Psoas muscle (tissue), 7 donors: ENCODE measurements at regions not wholly inside any gene's neighbourhood (a gene's known extent, or its start where the extent isn't known, plus 50 kb on each side); places are given as distances from the start of the nearest gene placed in this dataset.

Experiments
- ATAC-seq, 4 donors: fragments of 200-7000 bp; cut with Tn5 transposase; one replicate each; pipeline ENCODE4 v1.9.1; 2020; ENCODE audit warnings: moderate library complexity in 3 of 4, mild to moderate bottlenecking in 2 of 4
- DNase-seq, 2 donors: peaks; one replicate each; pipeline ENCODE4 v3.0.0-alpha.2; 2020
- H3K27ac ChIP-seq: fragments of 200-600 bp; one replicate; pipeline ENCODE4 v1.8.0; 2022
- H3K27me3 ChIP-seq, 3 donors: fragments of 200-600 bp in 1 of 3; one replicate each; pipeline versions ENCODE4 v1.6.1 to v1.8.0; 2013 to 2022; ENCODE audit warnings: low read length in 2 of 3, mild to moderate bottlenecking in 2 of 3, moderate library complexity in 1 of 3; ENCODE audit not compliant: insufficient read depth in 3 of 3
- H3K36me3 ChIP-seq, 2 donors: fragments of 200-600 bp in 1 of 2; one replicate each; pipeline versions ENCODE4 v1.6.1 to v1.8.0; 2013 to 2022; ENCODE audit warnings: low read depth in 1 of 2, mild to moderate bottlenecking in 1 of 2, moderate library complexity in 1 of 2; ENCODE audit not compliant: insufficient read depth in 1 of 2
- H3K4me1 ChIP-seq: fragments of 200-600 bp; one replicate; pipeline ENCODE4 v1.8.0; 2022
- H3K4me3 ChIP-seq: fragments of 200-600 bp; one replicate; pipeline ENCODE4 v1.8.0; 2022; ENCODE audit warnings: mild to moderate bottlenecking
- H3K9me3 ChIP-seq: fragments of 200-600 bp; one replicate; pipeline ENCODE4 v1.8.0; 2022
- CTCF ChIP-seq: fragments of 200-600 bp; IDR thresholded peaks from one replicate; pipeline ENCODE4 v1.8.0; 2022; ENCODE audit warnings: antibody characterized with exemption
- WGBS, 3 donors: extraction: QIAGEN DNeasy Blood & Tissue Kit; methylation state at CpG; one replicate each; pipeline versions ENCODE4 v1.1.6 to v1.1.7; 2013; 5-methylcytosine and 5-hydroxymethylcytosine counted together
- intact Hi-C, 2 donors: fragments of 100-400 bp; cut with DNase I; formaldehyde crosslinking; loops; one replicate each; pipeline versions ENCODE4 v1.11.0 to v1.14.2; 2022
- donor health status: healthy with polysubstance abuse.
- donor health status: DM: no; HTN: no; CAD: no; lungs with moderate emphysema.
- donor health status: Bipolar disorder and iron deficiency.
- donor health status: healthy.
- donor health status: DM: yes; HTN: yes; CAD: no.
- donor health status: DM: no; HTN: no; CAD: no.
- donor health status: DM: yes; HTN: yes; CAD: no.

- intact Hi-C loops, result no loop called here
- Histone ChIP-seq H3K4me3 (no peak overlapping the region), H3K36me3 (no peaks in the 10 kb centered on the region), H3K9me3 (no peaks in the 10 kb centered on the region), H3K27ac (no peak overlapping the region), H3K4me1 (no peaks in the 10 kb centered on the region), H3K27me3 (peaks cover 0 to 8% (median 0%) of the 10 kb centered on the region in 3 donors)
- ATAC-seq (no peak), DNase-seq (no peak)
- no peak for TF ChIP-seq CTCF
- 26 to 46% (median 45%) methylated on average over 3 of the region's 3 CpGs for WGBS, 3 donors
Measured at GRCh38 chr2:118177318-118177717, 89.0 kb downstream of the INSIG2 start.

- no peak for ATAC-seq
- intact Hi-C loops, result no loop called here
Measured at GRCh38 chr2:118176601-118177000, 88.3 kb downstream of the INSIG2 start.

GRCh38 chr2:118171546-118171945 lies 83.3 kb downstream of the INSIG2 start:
- intact Hi-C loops, result no loop called here
- H3K36me3 ChIP-seq, result no peaks in the 10 kb centered on the region
- no peak overlapping the region for H3K27ac ChIP-seq
- ATAC-seq, result no peak
- 92 to 98% (median 97%) methylated on average over 2 of the region's 2 CpGs for WGBS, 3 donors
- no peak for TF ChIP-seq CTCF
- H3K9me3 ChIP-seq, result no peaks in the 10 kb centered on the region
- peaks cover 0 to 20% (median 2%) of the 10 kb centered on the region in 3 donors for H3K27me3 ChIP-seq
- no peak for DNase-seq
- no peaks in the 10 kb centered on the region for H3K4me1 ChIP-seq
- H3K4me3 ChIP-seq, result no peak overlapping the region

More at GRCh38 chr2:118176601-118177000, 88.3 kb downstream of the INSIG2 start:
- Histone ChIP-seq H3K4me1 (no peaks in the 10 kb centered on the region), H3K27me3 (peaks cover 0 to 13% (median 0%) of the 10 kb centered on the region in 3 donors), H3K4me3 (no peak overlapping the region), H3K27ac (no peak overlapping the region), H3K9me3 (no peaks in the 10 kb centered on the region), H3K36me3 (no peaks in the 10 kb centered on the region)
- DNase-seq, result no peak
- 64 to 72% (median 66%) methylated on average over 3 of the region's 3 CpGs for WGBS, 3 donors
- TF ChIP-seq CTCF, result no peak

GRCh38 chr2:118169359-118170005 lies 81.2 kb downstream of the INSIG2 start:
- DNase-seq (peak; percentile 25 to 55), ATAC-seq (no peak)
- H3K9me3 ChIP-seq, result no peaks in the 10 kb centered on the region
- intact Hi-C loops, result no loop called here
- no peak overlapping the region for H3K27ac ChIP-seq
- H3K4me3 ChIP-seq, result no peak overlapping the region
- no peaks in the 10 kb centered on the region for H3K36me3 ChIP-seq
- TF ChIP-seq CTCF, result no peak
- no peaks in the 10 kb centered on the region for H3K4me1 ChIP-seq
- 15 to 23% (median 20%) methylated on average over 6 of the region's 6 CpGs for WGBS, 3 donors
- peaks cover 0 to 19% (median 2%) of the 10 kb centered on the region in 3 donors for H3K27me3 ChIP-seq

GRCh38 chr2:118168615-118169014 lies 80.3 kb downstream of the INSIG2 start:
- intact Hi-C loops, result no loop called here
- peak in 1 of 4 donors; percentile 48 for ATAC-seq
- WGBS, 3 donors, result 22 to 32% (median 26%) methylated on average over 3 of the region's 3 CpGs

More at GRCh38 chr2:118168615-118169014, 80.3 kb downstream of the INSIG2 start:
- no peak for TF ChIP-seq CTCF
- H3K36me3 ChIP-seq, result no peaks in the 10 kb centered on the region
- H3K27me3 ChIP-seq, result peaks cover 0 to 12% (median 2%) of the 10 kb centered on the region in 3 donors
- H3K4me3 ChIP-seq, result no peak overlapping the region
- H3K9me3 ChIP-seq, result no peaks in the 10 kb centered on the region
- no peaks in the 10 kb centered on the region for H3K4me1 ChIP-seq
- no peak overlapping the region for H3K27ac ChIP-seq
- DNase-seq, result no peak
